ENCODE measurements at regions not wholly inside any gene's neighbourhood (a gene's known extent, or its start where the extent isn't known, plus 50 kb on each side); places are given as distances from the start of the nearest gene placed in this dataset.
A peak's percentile ranks its signal among the peaks of the same experiment; 100 is the strongest.
"Not testable (repeated sequence)": the region's sequence is repeated elsewhere in the genome, so short reads cannot be mapped to it uniquely, and the experiment has no call there.

GRCh38 chr4:79674906-79675305 is 266.9 kb upstream of the GK2 start:
- ATAC-seq; DNase-seq; intact Hi-C loops (cut with DNase I): not testable (repeated sequence)

GRCh38 chr4:79673898-79674297 is 265.9 kb upstream of the GK2 start:
- ATAC-seq: no peak
- no peak for DNase-seq

GRCh38 chr4:79673377-79673776 is 265.3 kb upstream of the GK2 start:
- no peak for ATAC-seq
- DNase-seq: no peak
- intact Hi-C loops (cut with DNase I): no loop called here

More at GRCh38 chr4:79673898-79674297, 265.9 kb upstream of the GK2 start:
- intact Hi-C loops (cut with DNase I): no loop called here

GRCh38 chr4:79666875-79667274 is 258.8 kb upstream of the GK2 start:
- no peak for ATAC-seq
- DNase-seq: no peak
- intact Hi-C loops (cut with DNase I): no loop called here

GRCh38 chr4:79666112-79666511 is 258.1 kb upstream of the GK2 start:
- intact Hi-C loops (cut with DNase I): no loop called here
- ATAC-seq (no peak), DNase-seq (no peak)

- intact Hi-C loops (cut with DNase I): no loop called here
- ATAC-seq: no peak
These were observed 255.8 kb upstream of the GK2 start for GRCh38 chr4:79663865-79664264.

GRCh38 chr4:79663141-79663540 is 255.1 kb upstream of the GK2 start:
- intact Hi-C loops (cut with DNase I): no loop called here
- DNase-seq (no peak), ATAC-seq (no peak)

More at GRCh38 chr4:79663865-79664264, 255.8 kb upstream of the GK2 start:
- DNase-seq: no peak

- no peak for ATAC-seq
- DNase-seq: no peak
These were observed 254.6 kb upstream of the GK2 start for GRCh38 chr4:79662651-79663050.

GRCh38 chr4:79661196-79661595 is 253.2 kb upstream of the GK2 start:
- intact Hi-C loops (cut with DNase I): no loop called here
- ATAC-seq (no peak), DNase-seq (no peak)

More at GRCh38 chr4:79662651-79663050, 254.6 kb upstream of the GK2 start:
- intact Hi-C loops (cut with DNase I): no loop called here

GRCh38 chr4:79659308-79659870 is 251.4 kb upstream of the GK2 start:
- intact Hi-C loops (cut with DNase I); DNase-seq: not testable (repeated sequence)

GRCh38 chr4:79657379-79657778 is 249.4 kb upstream of the GK2 start:
- no peak for DNase-seq
- intact Hi-C loops (cut with DNase I): no loop called here
- ATAC-seq: no peak

More at GRCh38 chr4:79659308-79659870, 251.4 kb upstream of the GK2 start:
- ATAC-seq: not testable (repeated sequence)

GRCh38 chr4:79653871-79654270 is 245.8 kb upstream of the GK2 start:
- intact Hi-C loops (cut with DNase I): no loop called here
- ATAC-seq (no peak), DNase-seq (no peak)

- intact Hi-C loops (cut with DNase I): no loop called here
- no peak for ATAC-seq
- no peak for DNase-seq
These were observed 244.7 kb upstream of the GK2 start for GRCh38 chr4:79652738-79653137.

GRCh38 chr4:79652232-79652631 is 244.2 kb upstream of the GK2 start:
- ATAC-seq: peak; percentile 44 to 92
- no peak for DNase-seq
- intact Hi-C loops (cut with DNase I): no loop called here

GRCh38 chr4:79651456-79651855 is 243.4 kb upstream of the GK2 start:
- no peak for DNase-seq
- intact Hi-C loops (cut with DNase I): no loop called here
- ATAC-seq: peak in 1 of 2 donors; percentile 74

- intact Hi-C loops (cut with DNase I): no loop called here
- peak in 1 of 2 donors; percentile 46 for ATAC-seq
- no peak for DNase-seq
These were observed 242.9 kb upstream of the GK2 start for GRCh38 chr4:79650794-79651431.

GRCh38 chr4:79650217-79650616 is 242.2 kb upstream of the GK2 start:
- intact Hi-C loops (cut with DNase I): no loop called here
- DNase-seq: no peak

GRCh38 chr4:79645942-79646341 is 237.9 kb upstream of the GK2 start:
- no peak for DNase-seq
- no peak for ATAC-seq
- intact Hi-C loops (cut with DNase I): no loop called here

More at GRCh38 chr4:79650217-79650616, 242.2 kb upstream of the GK2 start:
- ATAC-seq: no peak

GRCh38 chr4:79638735-79639134 is 230.7 kb upstream of the GK2 start:
- intact Hi-C loops (cut with DNase I): no loop called here
- no peak for DNase-seq
- no peak for ATAC-seq

GRCh38 chr4:79636991-79637390 is 229.0 kb upstream of the GK2 start:
- intact Hi-C loops (cut with DNase I): no loop called here
- DNase-seq: no peak
- ATAC-seq: no peak

- intact Hi-C loops (cut with DNase I): no loop called here
- ATAC-seq (no peak), DNase-seq (no peak)
These were observed 226.1 kb upstream of the GK2 start for GRCh38 chr4:79634111-79634510.

Measured in left cardiac atrium (tissue), 4 donors.